ENCODE measurements at regions not wholly inside any gene's neighbourhood (a gene's known extent, or its start where the extent isn't known, plus 50 kb on each side); places are given as distances from the start of the nearest gene placed in this dataset.

- Histone ChIP-seq H3K27me3 (ENCODE audit: insufficient read depth, low read length) (peaks cover 3% of the 10 kb centered on the region), H3K36me3 (ENCODE audit: insufficient read depth, low read length) (no peaks in the 10 kb centered on the region), H3K9me3 (ENCODE audit: insufficient read depth, low read depth, low read length) (no peaks in the 10 kb centered on the region), H3K79me2 (ENCODE audit: insufficient read depth, low read length) (no peaks in the 10 kb centered on the region), H3K4me2 (ENCODE audit: low read length) (peak overlapping the region; percentile 18), H3K9ac (ENCODE audit: low read length) (no peak overlapping the region), H2AFZ (ENCODE audit: low read depth, low read length) (no peak overlapping the region), H3K27ac (ENCODE audit: low read depth, low read length) (no peak overlapping the region), H3K4me3 (ENCODE audit: insufficient read depth, low read depth, low read length) (no peak overlapping the region), H3K4me1 (ENCODE audit: insufficient read depth, low read length) (peaks cover 9% of the 10 kb centered on the region), H4K20me1 (ENCODE audit: insufficient read depth, low read length) (no peaks in the 10 kb centered on the region)
- Mint-ChIP-seq H3K4me3 (ENCODE audit: unreplicated experiment) (no peak overlapping the region), H3K4me1 (ENCODE audit: low read depth, unreplicated experiment) (peaks cover 30% of the 10 kb centered on the region), H3K9me3 (ENCODE audit: unreplicated experiment) (no peaks in the 10 kb centered on the region), H3K36me3 (ENCODE audit: low read depth, unreplicated experiment) (peaks cover 1% of the 10 kb centered on the region), H3K27me3 (ENCODE audit: low read depth, unreplicated experiment) (no peaks in the 10 kb centered on the region), H3K27ac (ENCODE audit: unreplicated experiment) (peak overlapping the region; percentile 80)
- TF ChIP-seq EZH2 (IDR thresholded peaks at IDR 0.05; ENCODE audit: insufficient read depth, low read length) (no peak), CTCF (IDR thresholded peaks at IDR 0.05; ENCODE audit: insufficient read depth, low read depth, low read length) (no peak)
- DNase-seq (ENCODE audit: low read depth), result peak; percentile 71
- FAIRE-seq, result no peak
Measured at GRCh38 chr13:40230833-40231266, 435.6 kb downstream of the FOXO1 start.

- peaks cover 30% of the 10 kb centered on the region for H3K4me1 Mint-ChIP-seq (ENCODE audit: low read depth, unreplicated experiment)
- Histone ChIP-seq H3K79me2 (ENCODE audit: insufficient read depth, low read length) (no peaks in the 10 kb centered on the region), H4K20me1 (ENCODE audit: insufficient read depth, low read length) (no peaks in the 10 kb centered on the region), H3K36me3 (ENCODE audit: insufficient read depth, low read length) (no peaks in the 10 kb centered on the region), H2AFZ (ENCODE audit: low read depth, low read length) (no peak overlapping the region), H3K27me3 (ENCODE audit: insufficient read depth, low read length) (no peaks in the 10 kb centered on the region), H3K4me1 (ENCODE audit: insufficient read depth, low read length) (peaks cover 9% of the 10 kb centered on the region), H3K9me3 (ENCODE audit: insufficient read depth, low read depth, low read length) (no peaks in the 10 kb centered on the region), H3K4me3 (ENCODE audit: insufficient read depth, low read depth, low read length) (no peak overlapping the region), H3K9ac (ENCODE audit: low read length) (no peak overlapping the region), H3K4me2 (ENCODE audit: low read length) (peak overlapping the region; percentile 18), H3K27ac (ENCODE audit: low read depth, low read length) (no peak overlapping the region)
- H3K27me3 Mint-ChIP-seq (ENCODE audit: low read depth, unreplicated experiment), result no peaks in the 10 kb centered on the region
- no peak overlapping the region for H3K4me3 Mint-ChIP-seq (ENCODE audit: unreplicated experiment)
- DNase-seq (ENCODE audit: low read depth), result peak; percentile 23
- peaks cover 1% of the 10 kb centered on the region for H3K36me3 Mint-ChIP-seq (ENCODE audit: low read depth, unreplicated experiment)
- H3K27ac Mint-ChIP-seq (ENCODE audit: unreplicated experiment), result peak overlapping the region; percentile 79
- H3K9me3 Mint-ChIP-seq (ENCODE audit: unreplicated experiment), result no peaks in the 10 kb centered on the region
- TF ChIP-seq CTCF (IDR thresholded peaks at IDR 0.05; ENCODE audit: insufficient read depth, low read depth, low read length) (no peak), EZH2 (IDR thresholded peaks at IDR 0.05; ENCODE audit: insufficient read depth, low read length) (no peak)
- peak; percentile 60 for FAIRE-seq
Measured at GRCh38 chr13:40231311-40231710, 435.1 kb downstream of the FOXO1 start.

- H3K27ac Mint-ChIP-seq (ENCODE audit: unreplicated experiment), result peak overlapping the region; percentile 79
- no peak overlapping the region for H3K4me2 ChIP-seq (ENCODE audit: low read length)
Measured at GRCh38 chr13:40231751-40232150, 434.7 kb downstream of the FOXO1 start.

More at GRCh38 chr13:40231751-40232150, 434.7 kb downstream of the FOXO1 start:
- no peaks in the 10 kb centered on the region for H3K27me3 Mint-ChIP-seq (ENCODE audit: low read depth, unreplicated experiment)
- H3K4me1 Mint-ChIP-seq (ENCODE audit: low read depth, unreplicated experiment), result peaks cover 30% of the 10 kb centered on the region
- peaks cover 1% of the 10 kb centered on the region for H3K36me3 Mint-ChIP-seq (ENCODE audit: low read depth, unreplicated experiment)
- FAIRE-seq, result no peak
- no peak overlapping the region for H3K4me3 ChIP-seq (ENCODE audit: insufficient read depth, low read depth, low read length)
- TF ChIP-seq CTCF (IDR thresholded peaks at IDR 0.05; ENCODE audit: insufficient read depth, low read depth, low read length) (no peak), EZH2 (IDR thresholded peaks at IDR 0.05; ENCODE audit: insufficient read depth, low read length) (no peak)
- H4K20me1 ChIP-seq (ENCODE audit: insufficient read depth, low read length), result no peaks in the 10 kb centered on the region
- H3K79me2 ChIP-seq (ENCODE audit: insufficient read depth, low read length), result no peaks in the 10 kb centered on the region
- H2AFZ ChIP-seq (ENCODE audit: low read depth, low read length), result no peak overlapping the region
- peaks cover 9% of the 10 kb centered on the region for H3K4me1 ChIP-seq (ENCODE audit: insufficient read depth, low read length)
- no peaks in the 10 kb centered on the region for H3K27me3 ChIP-seq (ENCODE audit: insufficient read depth, low read length)
- no peaks in the 10 kb centered on the region for H3K9me3 Mint-ChIP-seq (ENCODE audit: unreplicated experiment)
- no peaks in the 10 kb centered on the region for H3K9me3 ChIP-seq (ENCODE audit: insufficient read depth, low read depth, low read length)
- no peak overlapping the region for H3K4me3 Mint-ChIP-seq (ENCODE audit: unreplicated experiment)
- no peak overlapping the region for H3K27ac ChIP-seq (ENCODE audit: low read depth, low read length)
- no peaks in the 10 kb centered on the region for H3K36me3 ChIP-seq (ENCODE audit: insufficient read depth, low read length)
- H3K9ac ChIP-seq (ENCODE audit: low read length), result no peak overlapping the region
- DNase-seq (ENCODE audit: low read depth), result no peak

All from astrocyte (in vitro differentiated cells and primary cell).